Endothelial cell of umbilical vein (primary cell): ENCODE measurements at regions not wholly inside any gene's neighbourhood (a gene's known extent, or its start where the extent isn't known, plus 50 kb on each side); places are given as distances from the start of the nearest gene placed in this dataset.

Experiments used
- BruUV-seq: library from RNA; stranded (reverse); fragments of 400-500 nt; replicated peaks from 2 replicates; lab custom pipeline; 2021; lab: Mats Ljungman, UMichigan
- CTCF ChIA-PET: fragments of 300-600, 350-600 bp; sonication (Branson Sonifier 250); formaldehyde crosslinking; loops from one replicate; lab custom pipeline; 2021; ENCODE audit warnings: antibody characterized with exemption, inconsistent platforms; lab: Charles Lee
- POLR2A ChIA-PET: fragments of 300-600, 350-600 bp; sonication (Branson Sonifier 250); formaldehyde crosslinking; loops from one replicate; lab custom pipeline; 2021; ENCODE audit warnings: antibody characterized with exemption, inconsistent platforms; lab: Charles Lee
- DNase-seq: peaks from one replicate; pipeline ENCODE4 v3.0.0-alpha.2; 2011; ENCODE audit warnings: low read depth, low spot score
- FAIRE-seq: peaks from 2 replicates; lab custom pipeline; 2011; peaks lifted over from hg19 to GRCh38; lab: Jason Lieb, UNC
- H2AFZ ChIP-seq: 2 replicates; pipeline ENCODE4 v1.6.0; 2012; ENCODE audit warnings: low read depth, low read length, control low read depth, inconsistent platforms
- H3K27ac ChIP-seq: 2 replicates; pipeline ENCODE4 v1.5.1; 2011; ENCODE audit warnings: low read depth, mild to moderate bottlenecking, control low read depth, low read length, moderate library complexity; ENCODE audit not compliant: insufficient read depth
- H3K27me3 ChIP-seq, 2 experiments: 2 replicates each; pipeline versions ENCODE4 v1.6.0 to v1.6.1; 2011; ENCODE audit warnings: low read length in 2 of 2, mixed read lengths in 1 of 2; ENCODE audit not compliant: control insufficient read depth in 2 of 2, insufficient read depth in 2 of 2
- H3K36me3 ChIP-seq, 2 experiments: 2 replicates in 1 of 2; 3 replicates in 1 of 2; pipeline ENCODE4 v1.5.1; 2011; ENCODE audit warnings: low read length in 2 of 2, mild to moderate bottlenecking in 1 of 2, moderate library complexity in 1 of 2; ENCODE audit not compliant: control insufficient read depth in 2 of 2, insufficient read depth in 2 of 2; ENCODE audit errors: extremely low read depth in 1 of 2
- H3K4me1 ChIP-seq: 3 replicates; pipeline ENCODE4 v1.5.1; 2011; ENCODE audit warnings: mild to moderate bottlenecking, low read length; ENCODE audit not compliant: control insufficient read depth, insufficient read depth; ENCODE audit errors: extremely low read depth
- H3K4me2 ChIP-seq: 2 replicates; pipeline ENCODE4 v1.6.1; 2011; ENCODE audit warnings: low read length, control low read depth, mixed read lengths; ENCODE audit not compliant: insufficient read depth
- H3K4me3 ChIP-seq, 3 experiments: fragments of 200-600 bp in 1 of 3; sonication (generic), shearing (Covaris generic) in 1 of 3; replicated peaks in 1 of 3; 2 replicates each; pipeline ENCODE4 v1.5.1; 2011 to 2016; ENCODE audit warnings: control low read depth in 3 of 3, low read length in 3 of 3, mild to moderate bottlenecking in 2 of 3, inconsistent platforms in 1 of 3, low read depth in 1 of 3, moderate library complexity in 1 of 3; ENCODE audit not compliant: insufficient read depth in 1 of 3
- H3K79me2 ChIP-seq: 2 replicates; pipeline ENCODE4 v1.6.0; 2012; ENCODE audit warnings: low read length, inconsistent platforms; ENCODE audit not compliant: control insufficient read depth, insufficient read depth
- H3K9ac ChIP-seq: replicated peaks from 2 replicates; pipeline ENCODE3; 2011; ENCODE audit warnings: low read length, control low read depth; ENCODE audit not compliant: insufficient read depth; ENCODE audit errors: extremely low read depth
- H3K9me1 ChIP-seq: replicated peaks from 3 replicates; pipeline ENCODE4 v1.6.0; 2011; ENCODE audit warnings: mild to moderate bottlenecking, low read length; ENCODE audit not compliant: control insufficient read depth, insufficient read depth; ENCODE audit errors: extremely low read depth
- H3K9me3 ChIP-seq: replicated peaks from 2 replicates; pipeline ENCODE4 v1.5.1; 2012; ENCODE audit warnings: low read length, inconsistent platforms; ENCODE audit not compliant: control insufficient read depth, insufficient read depth
- H4K20me1 ChIP-seq: replicated peaks from 2 replicates; pipeline ENCODE3; 2011; ENCODE audit warnings: mild to moderate bottlenecking, low read length; ENCODE audit not compliant: control insufficient read depth, insufficient read depth; ENCODE audit errors: extremely low read depth
- CTCF ChIP-seq, 2 donors: IDR thresholded peaks; 1 replicate in 1 of 2; 2 replicates in 1 of 2; pipeline ENCODE4 v1.5.1; 2011; ENCODE audit warnings: low read length in 2 of 2, mild to moderate bottlenecking in 2 of 2, moderate library complexity in 2 of 2, control low read depth in 1 of 2, inconsistent platforms in 1 of 2, low read depth in 1 of 2; ENCODE audit not compliant: insufficient read depth in 1 of 2; ENCODE audit errors: extremely low read depth in 1 of 2
- EZH2 ChIP-seq: IDR thresholded peaks from 2 replicates; pipeline ENCODE4 v1.6.1; 2012; ENCODE audit warnings: borderline replicate concordance, low read depth, mild to moderate bottlenecking, moderate library complexity, low read length, inconsistent platforms; ENCODE audit not compliant: severe bottlenecking
- FOS ChIP-seq: IDR thresholded peaks from 2 replicates; pipeline ENCODE4 v1.6.1; 2011; ENCODE audit warnings: mild to moderate bottlenecking, low read length, moderate library complexity, borderline replicate concordance; ENCODE audit not compliant: insufficient read depth
- GATA2 ChIP-seq: IDR thresholded peaks from 2 replicates; pipeline ENCODE4 v1.7.0; 2011; ENCODE audit warnings: low read depth, mild to moderate bottlenecking, moderate library complexity, mixed read lengths, low read length; ENCODE audit not compliant: insufficient read length, insufficient read depth
- JUN ChIP-seq: IDR thresholded peaks from 2 replicates; pipeline ENCODE4 v1.6.1; 2011; ENCODE audit warnings: borderline replicate concordance, low read depth; ENCODE audit not compliant: insufficient read length, insufficient read depth
- MAX ChIP-seq: IDR thresholded peaks from 2 replicates; pipeline ENCODE4 v1.6.1; 2011; ENCODE audit not compliant: insufficient read depth, insufficient read length
- MYC ChIP-seq: IDR thresholded peaks from one replicate; pipeline ENCODE4 v1.6.1; 2011; ENCODE audit warnings: mild to moderate bottlenecking, low read depth, low read length
- POLR2A ChIP-seq: IDR thresholded peaks from 2 replicates; pipeline ENCODE4 v1.6.1; 2012; ENCODE audit warnings: low read depth, mild to moderate bottlenecking, control low read depth, low read length
- POLR2AphosphoS5 ChIP-seq: IDR thresholded peaks from 2 replicates; pipeline ENCODE4 v1.6.1; 2012; ENCODE audit warnings: low read depth, mild to moderate bottlenecking, control low read depth, low read length, moderate library complexity; ENCODE audit not compliant: insufficient read depth
- dilution Hi-C: fragments of 300-500 bp; cut with MboI; formaldehyde crosslinking; loops from one replicate; pipeline ENCODE4 v1.15.0; 2019; ENCODE audit warnings: low sequenced_read_pairs; ENCODE audit not compliant: extremely low pct_ligation_motif_present
- intact Hi-C: fragments of 100-400 bp; cut with micrococcal nuclease; formaldehyde crosslinking; loops from one replicate; pipeline ENCODE4 v1.10.0; 2022

GRCh38 chr14:38399652-38400051 lies 143.8 kb upstream of the CLEC14A start:
- Histone ChIP-seq H3K79me2 (no peaks in the 10 kb centered on the region), H3K9ac (no peak overlapping the region), H3K9me3 (no peaks in the 10 kb centered on the region), H3K4me2 (no peak overlapping the region), H3K27me3 (no peaks in the 10 kb centered on the region), H3K36me3 (no peaks in the 10 kb centered on the region), H3K9me1 (no peaks in the 10 kb centered on the region), H4K20me1 (no peaks in the 10 kb centered on the region), H2AFZ (no peak overlapping the region), H3K27ac (no peak overlapping the region), H3K4me3 (no peak overlapping the region), H3K4me1 (peaks cover 35% of the 10 kb centered on the region)
- FAIRE-seq = no peak
- no TSS peak for BruUV-seq
- CTCF ChIA-PET = no interaction called here
- intact Hi-C loops = loop anchor here (5.0 to 10.0 kb wide), 3 partner anchors 192 to 595 kb away; partner anchors contain the start of gene SSTR1
- dilution Hi-C loops = no loop called here
- DNase-seq = no peak
- TF ChIP-seq EZH2 (no peak), POLR2A (no peak)
- POLR2A ChIA-PET = no interaction called here

- H2AFZ ChIP-seq = no peak overlapping the region
- intact Hi-C loops = no loop called here
- no peaks in the 10 kb centered on the region for H3K9me1 ChIP-seq
- ChIA-PET POLR2A (no interaction called here), CTCF (no interaction called here)
- H3K9ac ChIP-seq = no peak overlapping the region
- no peak for TF ChIP-seq JUN
- TF ChIP-seq GATA2 = no peak
- TF ChIP-seq POLR2AphosphoS5 = no peak
- TF ChIP-seq EZH2 = no peak
- no peak for TF ChIP-seq FOS
- TF ChIP-seq MAX = no peak
- TF ChIP-seq CTCF (IDR thresholded peaks at IDR 0.05; ENCODE audit: extremely low read depth in 1 of 2, insufficient read depth in 1 of 2, low read depth in 1 of 2, low read length in 2 of 2) = no peak
- no peak for TF ChIP-seq POLR2A
- TF ChIP-seq MYC = no peak
- no peaks in the 10 kb centered on the region for H3K9me3 ChIP-seq
- no peaks in the 10 kb centered on the region for H3K79me2 ChIP-seq
- no peak overlapping the region for H3K27ac ChIP-seq
- FAIRE-seq = no peak
- H4K20me1 ChIP-seq = no peaks in the 10 kb centered on the region
- H3K36me3 ChIP-seq = no peaks in the 10 kb centered on the region
- peaks cover 18% of the 10 kb centered on the region for H3K4me1 ChIP-seq
- no TSS peak for BruUV-seq
- H3K27me3 ChIP-seq = no peaks in the 10 kb centered on the region
- dilution Hi-C loops = no loop called here
- DNase-seq = no peak
- H3K4me3 ChIP-seq = no peak overlapping the region
- no peak overlapping the region for H3K4me2 ChIP-seq
Observed at GRCh38 chr14:38394767-38395166, 138.9 kb upstream of the CLEC14A start.
